H1 (cell line): ENCODE measurements at regions not wholly inside any gene's neighbourhood (a gene's known extent, or its start where the extent isn't known, plus 50 kb on each side); places are given as distances from the start of the nearest gene placed in this dataset.

Experiments
- CTCF ChIA-PET: fragments of 300-600 bp; sonication (Branson Sonifier 250); formaldehyde crosslinking; loops from one replicate; lab custom pipeline; 2021; ENCODE audit not compliant: partially characterized antibody; lab: Charles Lee
- POLR2A ChIA-PET: fragments of 300-600 bp; sonication (Branson Sonifier 250); formaldehyde crosslinking; loops from one replicate; lab custom pipeline; 2021; ENCODE audit warnings: inconsistent platforms; ENCODE audit not compliant: partially characterized antibody; lab: Charles Lee
- DNase-seq, 2 experiments: peaks; one replicate each; pipeline versions ENCODE4 v3.0.0 to v3.0.0-alpha.2; 2010 to 2022; ENCODE audit warnings: low spot score in 2 of 2, low read depth in 1 of 2, mixed read lengths in 1 of 2
- FAIRE-seq: peaks from 2 replicates; lab custom pipeline; 2011; peaks lifted over from hg19 to GRCh38; lab: Jason Lieb, UNC
- H2AFZ ChIP-seq: 2 replicates; pipeline ENCODE4 v1.8.1; 2012; ENCODE audit warnings: low read length, inconsistent platforms
- H2AK5ac ChIP-seq: 2 replicates; pipeline ENCODE4 v1.6.1; 2013; ENCODE audit warnings: low read depth, low read length
- H2BK120ac ChIP-seq: replicated peaks from 2 replicates; pipeline ENCODE3; 2013; ENCODE audit warnings: low read depth, low read length, inconsistent platforms
- H2BK12ac ChIP-seq: 2 replicates; pipeline ENCODE4 v1.6.1; 2013; ENCODE audit warnings: low read depth, low read length
- H2BK15ac ChIP-seq: 2 replicates; pipeline ENCODE4 v1.6.1; 2013; ENCODE audit warnings: low read length
- H2BK20ac ChIP-seq: 2 replicates; pipeline ENCODE4 v1.6.1; 2013; ENCODE audit warnings: low read length
- H2BK5ac ChIP-seq: 2 replicates; pipeline ENCODE4 v1.6.1; 2013; ENCODE audit warnings: low read depth, low read length
- H3K14ac ChIP-seq: 2 replicates; pipeline ENCODE4 v1.6.1; 2013; ENCODE audit warnings: inconsistent platforms; ENCODE audit not compliant: insufficient read length
- H3K18ac ChIP-seq: 2 replicates; pipeline ENCODE4 v1.6.1; 2013; ENCODE audit warnings: low read length; ENCODE audit errors: extremely low read depth
- H3K23ac ChIP-seq: 2 replicates; pipeline ENCODE4 v1.6.1; 2013; ENCODE audit warnings: inconsistent platforms; ENCODE audit not compliant: insufficient read length
- H3K23me2 ChIP-seq: 2 replicates; pipeline ENCODE4 v1.6.1; 2013; ENCODE audit warnings: low read depth, low read length
- H3K27ac ChIP-seq: 2 replicates; pipeline ENCODE4 v1.6.1; 2011; ENCODE audit warnings: low read depth, low read length, inconsistent platforms
- H3K27me3 ChIP-seq, 4 experiments: replicated peaks in 1 of 4; 1 replicate in 1 of 4; 2 replicates in 3 of 4; pipeline versions ENCODE4 v1.6.1 to v1.8.1; 2011 to 2013; ENCODE audit warnings: low read length in 3 of 4, mild to moderate bottlenecking in 3 of 4, inconsistent platforms in 2 of 4, mixed read lengths in 2 of 4, moderate library complexity in 1 of 4; ENCODE audit not compliant: control insufficient read depth in 3 of 4, insufficient read depth in 3 of 4; ENCODE audit errors: extremely low read depth in 1 of 4
- H3K36me3 ChIP-seq, 4 experiments: 2 replicates each; pipeline versions ENCODE4 v1.6.1 to v1.8.1; 2011 to 2013; ENCODE audit warnings: mild to moderate bottlenecking in 4 of 4, low read length in 3 of 4, moderate library complexity in 2 of 4, control low read depth in 1 of 4, inconsistent platforms in 1 of 4; ENCODE audit not compliant: insufficient read depth in 4 of 4, control insufficient read depth in 2 of 4
- H3K4ac ChIP-seq: replicated peaks from 2 replicates; pipeline ENCODE3; 2013; ENCODE audit warnings: low read length, low read depth, mixed read lengths, inconsistent platforms; ENCODE audit not compliant: insufficient read length
- H3K4me1 ChIP-seq, 4 experiments: replicated peaks in 1 of 4; 1 replicate in 1 of 4; 2 replicates in 3 of 4; pipeline versions ENCODE4 v1.6.1 to v1.8.1; 2011 to 2013; ENCODE audit warnings: low read length in 3 of 4, inconsistent platforms in 2 of 4, mixed read lengths in 1 of 4; ENCODE audit not compliant: insufficient read depth in 4 of 4, control insufficient read depth in 3 of 4
- H3K4me2 ChIP-seq, 2 experiments: 2 replicates each; pipeline versions ENCODE4 v1.6.1 to v1.8.1; 2011 to 2013; ENCODE audit warnings: low read depth in 2 of 2, low read length in 2 of 2, control low read depth in 1 of 2, inconsistent platforms in 1 of 2, mild to moderate bottlenecking in 1 of 2; ENCODE audit not compliant: insufficient read depth in 1 of 2
- H3K4me3 ChIP-seq, 4 experiments: fragments of 200-600, 300-600 bp in 1 of 4; sonication (generic), shearing (Covaris generic), sonication (Bioruptor Twin) in 1 of 4; 2 replicates each; pipeline versions ENCODE4 v1.5.1 to v1.8.1; 2011 to 2016; ENCODE audit warnings: low read length in 4 of 4, low read depth in 3 of 4, control low read depth in 2 of 4, inconsistent platforms in 2 of 4, mild to moderate bottlenecking in 2 of 4, mixed read lengths in 1 of 4, moderate library complexity in 1 of 4; ENCODE audit not compliant: insufficient read depth in 2 of 4; ENCODE audit errors: extremely low read depth in 1 of 4
- H3K56ac ChIP-seq: replicated peaks from 2 replicates; pipeline ENCODE3; 2013; ENCODE audit warnings: low read depth, mild to moderate bottlenecking, mixed read lengths, low read length, inconsistent platforms; ENCODE audit not compliant: insufficient read length
- H3K79me1 ChIP-seq: 2 replicates; pipeline ENCODE4 v1.6.1; 2013; ENCODE audit warnings: low read depth, low read length, control low read depth
- H3K79me2 ChIP-seq, 2 experiments: 2 replicates each; pipeline versions ENCODE4 v1.6.1 to v1.8.1; 2012 to 2013; ENCODE audit warnings: low read length in 2 of 2, mild to moderate bottlenecking in 2 of 2, inconsistent platforms in 1 of 2; ENCODE audit not compliant: insufficient read depth in 2 of 2, control insufficient read depth in 1 of 2
- H3K9ac ChIP-seq, 4 experiments: replicated peaks in 1 of 4; 1 replicate in 1 of 4; 2 replicates in 3 of 4; pipeline versions ENCODE4 v1.6.1 to v1.8.1; 2011 to 2013; ENCODE audit warnings: low read depth in 3 of 4, low read length in 3 of 4, control low read depth in 2 of 4, mild to moderate bottlenecking in 2 of 4, moderate library complexity in 2 of 4, inconsistent platforms in 1 of 4; ENCODE audit errors: extremely low read depth in 1 of 4
- H3K9me3 ChIP-seq, 2 experiments: 2 replicates each; pipeline versions ENCODE4 v1.6.1 to v1.8.1; 2012 to 2013; ENCODE audit warnings: mild to moderate bottlenecking in 2 of 2, moderate library complexity in 2 of 2, control low read depth in 1 of 2, inconsistent platforms in 1 of 2, low read depth in 1 of 2, low read length in 1 of 2, mixed read lengths in 1 of 2; ENCODE audit not compliant: insufficient read depth in 2 of 2
- H4K20me1 ChIP-seq, 2 experiments: replicated peaks in 1 of 2; 2 replicates each; pipeline versions ENCODE3 to v1.8.1; 2011 to 2013; ENCODE audit warnings: inconsistent platforms in 2 of 2, low read length in 2 of 2, mild to moderate bottlenecking in 1 of 2; ENCODE audit not compliant: insufficient read depth in 2 of 2, control insufficient read depth in 1 of 2
- H4K5ac ChIP-seq: 2 replicates; pipeline ENCODE4 v1.6.1; 2013; ENCODE audit warnings: low read length, low read depth, mixed read lengths, inconsistent platforms; ENCODE audit not compliant: insufficient read length
- H4K8ac ChIP-seq: 2 replicates; pipeline ENCODE4 v1.8.0; 2013; ENCODE audit warnings: mild to moderate bottlenecking, moderate library complexity, low read length, inconsistent platforms; ENCODE audit not compliant: insufficient read depth; ENCODE audit errors: extremely low read depth
- H4K91ac ChIP-seq: replicated peaks from 2 replicates; pipeline ENCODE3; 2013; ENCODE audit warnings: low read length, mixed read lengths, inconsistent platforms; ENCODE audit not compliant: insufficient read length
- E2F6 ChIP-seq: IDR thresholded peaks from 2 replicates; pipeline ENCODE4 v1.6.1; 2012; ENCODE audit warnings: inconsistent platforms
- GTF2F1 ChIP-seq: IDR thresholded peaks from 2 replicates; pipeline ENCODE4 v1.6.1; 2012; ENCODE audit warnings: low read depth, low read length, improper control_type of control experiment, borderline replicate concordance
- KDM4A ChIP-seq: IDR thresholded peaks from one replicate; pipeline ENCODE4 v1.7.1; 2012; ENCODE audit warnings: low read depth, mild to moderate bottlenecking, moderate library complexity, low read length, inconsistent platforms; ENCODE audit not compliant: severe bottlenecking
- WGBS, 2 experiments: shearing (Covaris generic) in 1 of 2; methylation state at CpG; one replicate each; pipeline versions ENCODE4 v1.1.6 to v1.1.7; 2013 to 2015; ENCODE audit warnings: low lambda C conversion rate in 2 of 2, mixed read lengths in 2 of 2, inconsistent platforms in 1 of 2, low coverage in 1 of 2, missing lambda C conversion rate in 1 of 2; ENCODE audit not compliant: insufficient replicate concordance in 2 of 2, insufficient coverage in 1 of 2, insufficient read length in 1 of 2; ENCODE audit errors: extremely low coverage in 1 of 2, missing lambda C conversion rate in 1 of 2; 5-methylcytosine and 5-hydroxymethylcytosine counted together

- H3K9me3 ChIP-seq = no peaks in the 10 kb centered on the region
- H3K79me1 ChIP-seq = no peaks in the 10 kb centered on the region
- no peak overlapping the region for H4K91ac ChIP-seq
- no peak overlapping the region for H2BK12ac ChIP-seq
- H3K4me2 ChIP-seq = no peak overlapping the region
- no peak overlapping the region for H2BK15ac ChIP-seq
- TF ChIP-seq KDM4A = no peak
- no peak for TF ChIP-seq GTF2F1
- TF ChIP-seq E2F6 = no peak
- H2AK5ac ChIP-seq = no peak overlapping the region
- no peak overlapping the region for H3K23ac ChIP-seq
- no peaks in the 10 kb centered on the region for H3K79me2 ChIP-seq
- no peak overlapping the region for H3K4ac ChIP-seq
- POLR2A ChIA-PET = no interaction called here
- DNase-seq (no peak), FAIRE-seq (no peak)
- H3K4me1 ChIP-seq = no peaks in the 10 kb centered on the region
- 92% methylated on average over 4 of the region's 4 CpGs; no CpG with 5 or more reads in 1 of the 2 experiments for WGBS, 2 experiments
- H4K20me1 ChIP-seq = no peaks in the 10 kb centered on the region
- no peak overlapping the region for H2BK5ac ChIP-seq
- H4K8ac ChIP-seq = no peak overlapping the region
- H2BK20ac ChIP-seq = no peak overlapping the region
- no peaks in the 10 kb centered on the region for H3K27me3 ChIP-seq
- no peak overlapping the region for H2AFZ ChIP-seq
- H3K27ac ChIP-seq = no peak overlapping the region
- no peak overlapping the region for H2BK120ac ChIP-seq
- no peak overlapping the region for H3K14ac ChIP-seq
- H3K56ac ChIP-seq = no peak overlapping the region
- no peak overlapping the region for H3K18ac ChIP-seq
- CTCF ChIA-PET = interaction anchor here (1.5 kb wide), 1 partner anchor 17 kb away, joined by 7 read pairs; no protein-coding TSS in a partner anchor
- H3K36me3 ChIP-seq = no peaks in the 10 kb centered on the region
- H3K9ac ChIP-seq = no peak overlapping the region
- no peak overlapping the region for H3K4me3 ChIP-seq
- H3K23me2 ChIP-seq = no peaks in the 10 kb centered on the region
- no peak overlapping the region for H4K5ac ChIP-seq
Observed at GRCh38 chr13:80235967-80236302, 105.0 kb downstream of the SPRY2 start.
